ENCODE measurements at regions not wholly inside any gene's neighbourhood (a gene's known extent, or its start where the extent isn't known, plus 50 kb on each side); places are given as distances from the start of the nearest gene placed in this dataset.

GRCh38 chr21:19507682-19508260, 1104.2 kb upstream of the TMPRSS15 start:
- TF ChIP-seq, protein P1, sequence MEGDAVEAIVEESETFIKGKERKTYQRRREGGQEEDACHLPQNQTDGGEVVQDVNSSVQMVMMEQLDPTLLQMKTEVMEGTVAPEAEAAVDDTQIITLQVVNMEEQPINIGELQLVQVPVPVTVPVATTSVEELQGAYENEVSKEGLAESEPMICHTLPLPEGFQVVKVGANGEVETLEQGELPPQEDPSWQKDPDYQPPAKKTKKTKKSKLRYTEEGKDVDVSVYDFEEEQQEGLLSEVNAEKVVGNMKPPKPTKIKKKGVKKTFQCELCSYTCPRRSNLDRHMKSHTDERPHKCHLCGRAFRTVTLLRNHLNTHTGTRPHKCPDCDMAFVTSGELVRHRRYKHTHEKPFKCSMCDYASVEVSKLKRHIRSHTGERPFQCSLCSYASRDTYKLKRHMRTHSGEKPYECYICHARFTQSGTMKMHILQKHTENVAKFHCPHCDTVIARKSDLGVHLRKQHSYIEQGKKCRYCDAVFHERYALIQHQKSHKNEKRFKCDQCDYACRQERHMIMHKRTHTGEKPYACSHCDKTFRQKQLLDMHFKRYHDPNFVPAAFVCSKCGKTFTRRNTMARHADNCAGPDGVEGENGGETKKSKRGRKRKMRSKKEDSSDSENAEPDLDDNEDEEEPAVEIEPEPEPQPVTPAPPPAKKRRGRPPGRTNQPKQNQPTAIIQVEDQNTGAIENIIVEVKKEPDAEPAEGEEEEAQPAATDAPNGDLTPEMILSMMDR (IDR thresholded peaks at IDR 0.05): no peak
- TF ChIP-seq POLR2A (IDR thresholded peaks at IDR 0.05): no peak
- no peak for TF ChIP-seq POLR2AphosphoS5 (IDR thresholded peaks at IDR 0.05)

Measured in gastroesophageal sphincter (tissue), 3 donors.